GM23248 (cell line): ENCODE measurements at regions not wholly inside any gene's neighbourhood (a gene's known extent, or its start where the extent isn't known, plus 50 kb on each side); places are given as distances from the start of the nearest gene placed in this dataset.

Source experiments
- DNase-seq: peaks from one replicate; pipeline ENCODE4 v3.0.0-alpha.2; 2015
- H2AFZ ChIP-seq: fragments of 200-600 bp; sonication (generic); 2 replicates; pipeline ENCODE4 v1.6.1; 2016; ENCODE audit warnings: antibody characterized with exemption
- H3F3A ChIP-seq: fragments of 200-600 bp; sonication (generic); 2 replicates; pipeline ENCODE4 v1.6.1; 2016; ENCODE audit warnings: mild to moderate bottlenecking, antibody characterized with exemption, mixed run types; ENCODE audit not compliant: insufficient read depth
- H3K27ac ChIP-seq: fragments of 200-600 bp; sonication (generic); 2 replicates; pipeline ENCODE4 v1.5.1; 2016; ENCODE audit warnings: mild to moderate bottlenecking
- H3K27me3 ChIP-seq: fragments of 200-600 bp; sonication (generic); replicated peaks from 2 replicates; pipeline ENCODE4 v1.6.1; 2016; ENCODE audit warnings: mild to moderate bottlenecking; ENCODE audit not compliant: insufficient read depth
- H3K36me3 ChIP-seq: fragments of 200-600 bp; sonication (generic); 2 replicates; pipeline ENCODE4 v1.6.1; 2016; ENCODE audit warnings: low read depth, mild to moderate bottlenecking
- H3K4me1 ChIP-seq: fragments of 200-600 bp; sonication (generic); 2 replicates; pipeline ENCODE4 v1.6.1; 2016; ENCODE audit warnings: mild to moderate bottlenecking; ENCODE audit not compliant: insufficient read depth
- H3K4me2 ChIP-seq: fragments of 200-600 bp; sonication (generic); one replicate; pipeline ENCODE4 v1.6.1; 2016; ENCODE audit warnings: mild to moderate bottlenecking; ENCODE audit not compliant: unreplicated experiment
- H3K4me3 ChIP-seq: fragments of 200-600 bp; sonication (generic); 2 replicates; pipeline ENCODE4 v1.5.1; 2016; ENCODE audit warnings: mild to moderate bottlenecking
- H3K79me2 ChIP-seq: fragments of 200-600 bp; sonication (generic); 2 replicates; pipeline ENCODE4 v1.6.1; 2016; ENCODE audit warnings: mild to moderate bottlenecking; ENCODE audit not compliant: insufficient read depth
- H3K9ac ChIP-seq: fragments of 200-600 bp; sonication (generic); 2 replicates; pipeline ENCODE4 v1.6.1; 2016; ENCODE audit warnings: mild to moderate bottlenecking
- H3K9me2 ChIP-seq: fragments of 200-600 bp; sonication (generic); 2 replicates; pipeline ENCODE4 v1.6.1; 2016; ENCODE audit warnings: mixed run types, mild to moderate bottlenecking, moderate library complexity; ENCODE audit not compliant: insufficient read depth
- H3K9me3 ChIP-seq: fragments of 200-600 bp; sonication (generic); one replicate; pipeline ENCODE4 v1.6.1; 2017; ENCODE audit warnings: low read depth
- H4K20me1 ChIP-seq: fragments of 200-600 bp; sonication (generic); 2 replicates; pipeline ENCODE4 v1.6.0; 2016; ENCODE audit not compliant: insufficient read depth
- EZH2 ChIP-seq: fragments of 200-600 bp; sonication (generic); IDR thresholded peaks from 2 replicates; pipeline ENCODE4 v1.6.1; 2018; ENCODE audit warnings: antibody characterized with exemption, mild to moderate bottlenecking; ENCODE audit not compliant: insufficient read depth, poor library complexity, severe bottlenecking
- EZH2phosphoT487 ChIP-seq: fragments of 200-600 bp; sonication (generic); IDR thresholded peaks from 2 replicates; pipeline ENCODE4 v1.6.1; 2018; ENCODE audit warnings: antibody characterized with exemption, moderate library complexity, mild to moderate bottlenecking, low read depth; ENCODE audit not compliant: insufficient read depth
- WGBS, 2 experiments: methylation state at CpG; one replicate each; pipeline ENCODE4 v1.1.6; 2015 to 2017; ENCODE audit warnings: low lambda C conversion rate in 2 of 2, low coverage in 1 of 2; ENCODE audit errors: missing lambda C conversion rate in 2 of 2; 5-methylcytosine and 5-hydroxymethylcytosine counted together
- in situ Hi-C: fragments of 300-500 bp; cut with MboI; formaldehyde crosslinking; loops from 2 replicates; pipeline ENCODE4 v1.15.0; 2020

- WGBS, 2 experiments = 59 to 71% methylated on average over 7 to 8 of the region's 8 CpGs
- H3K9ac ChIP-seq = no peak overlapping the region
- H3K27ac ChIP-seq = no peak overlapping the region
- peaks cover 7% of the 10 kb centered on the region for H3K4me1 ChIP-seq
- H3K9me3 ChIP-seq = no peaks in the 10 kb centered on the region
- no peaks in the 10 kb centered on the region for H3K79me2 ChIP-seq
- H2AFZ ChIP-seq = no peak overlapping the region
- H3K27me3 ChIP-seq = no peaks in the 10 kb centered on the region
- in situ Hi-C loops = no loop called here
- H3F3A ChIP-seq = no peaks in the 10 kb centered on the region
- no peak for DNase-seq
- no peak overlapping the region for H3K4me2 ChIP-seq
- no peaks in the 10 kb centered on the region for H3K36me3 ChIP-seq
- TF ChIP-seq EZH2 (no peak), EZH2phosphoT487 (no peak)
- no peaks in the 10 kb centered on the region for H3K9me2 ChIP-seq
- no peak overlapping the region for H3K4me3 ChIP-seq
- no peaks in the 10 kb centered on the region for H4K20me1 ChIP-seq
These were observed 73.5 kb downstream of the EPHB3 start for GRCh38 chr3:184635126-184635525.

DNA sequence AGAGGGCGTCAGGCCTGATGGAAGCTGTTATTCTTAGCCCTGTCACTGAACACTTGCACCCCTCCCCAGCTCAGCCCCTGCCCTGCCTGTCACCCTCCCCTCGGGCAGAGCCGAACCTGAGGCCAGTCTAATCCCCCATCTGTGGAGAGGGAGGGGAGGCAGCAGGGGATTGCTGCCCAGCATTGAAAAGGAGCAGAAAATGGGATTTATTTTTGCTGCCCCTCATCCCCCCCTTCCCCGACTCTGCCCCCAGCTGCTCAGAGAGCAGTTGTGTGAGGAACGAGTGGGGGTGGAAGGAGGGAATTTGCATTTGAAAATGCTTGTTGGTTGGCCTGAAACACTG is 71.6 kb downstream of the EPHB3 start:
- DNase-seq = no peak
- Histone ChIP-seq H3K9ac (no peak overlapping the region), H3K27ac (no peak overlapping the region), H3F3A (no peaks in the 10 kb centered on the region), H3K79me2 (no peaks in the 10 kb centered on the region), H3K9me2 (no peaks in the 10 kb centered on the region), H2AFZ (no peak overlapping the region), H3K36me3 (no peaks in the 10 kb centered on the region), H3K27me3 (no peaks in the 10 kb centered on the region), H3K4me2 (no peak overlapping the region), H4K20me1 (no peaks in the 10 kb centered on the region), H3K9me3 (no peaks in the 10 kb centered on the region), H3K4me3 (no peak overlapping the region), H3K4me1 (peaks cover 7% of the 10 kb centered on the region)
- 75 to 80% methylated on average over 5 of the region's 5 CpGs for WGBS, 2 experiments
- in situ Hi-C loops = no loop called here
- no peak for TF ChIP-seq EZH2phosphoT487
- no peak for TF ChIP-seq EZH2

GRCh38 chr3:184632551-184633236 is 71.1 kb downstream of the EPHB3 start:
- TF ChIP-seq EZH2 (no peak), EZH2phosphoT487 (no peak)
- H4K20me1 ChIP-seq = no peaks in the 10 kb centered on the region
- H3K9me2 ChIP-seq = no peaks in the 10 kb centered on the region
- 75 to 76% methylated on average over 11 of the region's 11 CpGs for WGBS, 2 experiments
- H3K36me3 ChIP-seq = no peaks in the 10 kb centered on the region
- DNase-seq = no peak
- H3F3A ChIP-seq = no peaks in the 10 kb centered on the region
- no peak overlapping the region for H3K27ac ChIP-seq
- H2AFZ ChIP-seq = no peak overlapping the region
- H3K27me3 ChIP-seq = no peaks in the 10 kb centered on the region
- no peak overlapping the region for H3K4me2 ChIP-seq
- H3K4me1 ChIP-seq = peaks cover 7% of the 10 kb centered on the region
- no peak overlapping the region for H3K9ac ChIP-seq
- H3K9me3 ChIP-seq = no peaks in the 10 kb centered on the region
- H3K4me3 ChIP-seq = no peak overlapping the region
- in situ Hi-C loops = no loop called here
- no peaks in the 10 kb centered on the region for H3K79me2 ChIP-seq
